CD14-positive monocyte (primary cell): ENCODE measurements at regions not wholly inside any gene's neighbourhood (a gene's known extent, or its start where the extent isn't known, plus 50 kb on each side); places are given as distances from the start of the nearest gene placed in this dataset.

Experiments
- DNase-seq, 3 donors: peaks; one replicate each; pipeline ENCODE4 v3.0.0-alpha.2; 2011 to 2022
- H2AFZ ChIP-seq: 2 replicates; pipeline ENCODE4 v1.6.0; 2012; ENCODE audit warnings: mild to moderate bottlenecking, low read depth, low read length, inconsistent platforms; ENCODE audit not compliant: insufficient read depth, poor library complexity, severe bottlenecking
- H3K27ac ChIP-seq, 2 donors: 1 replicate in 1 of 2; 2 replicates in 1 of 2; pipeline ENCODE4 v1.5.1; 2012 to 2013; ENCODE audit warnings: low read length in 2 of 2, control low read depth in 1 of 2, inconsistent platforms in 1 of 2, low read depth in 1 of 2, mild to moderate bottlenecking in 1 of 2
- H3K27me3 ChIP-seq, 2 donors: one replicate each; pipeline versions ENCODE4 v1.6.0 to v1.6.1; 2011 to 2013; ENCODE audit warnings: low read length in 2 of 2; ENCODE audit not compliant: control insufficient read depth in 2 of 2, insufficient read depth in 2 of 2
- H3K36me3 ChIP-seq, 2 donors: replicated peaks in 1 of 2; 1 replicate in 1 of 2; 2 replicates in 1 of 2; pipeline versions ENCODE4 v1.5.1 to v1.6.1; 2012 to 2013; ENCODE audit warnings: low read length in 2 of 2, control low read depth in 1 of 2, inconsistent platforms in 1 of 2, mild to moderate bottlenecking in 1 of 2; ENCODE audit not compliant: insufficient read depth in 2 of 2, control insufficient read depth in 1 of 2
- H3K4me1 ChIP-seq, 2 donors: 1 replicate in 1 of 2; 2 replicates in 1 of 2; pipeline versions ENCODE4 v1.5.1 to v1.6.1; 2012 to 2013; ENCODE audit warnings: low read length in 2 of 2, control low read depth in 1 of 2, inconsistent platforms in 1 of 2, mild to moderate bottlenecking in 1 of 2, moderate library complexity in 1 of 2; ENCODE audit not compliant: insufficient read depth in 2 of 2, control insufficient read depth in 1 of 2
- H3K4me2 ChIP-seq: replicated peaks from 2 replicates; pipeline ENCODE3; 2012; ENCODE audit warnings: low read length, moderate library complexity, mild to moderate bottlenecking; ENCODE audit not compliant: poor library complexity, severe bottlenecking; ENCODE audit errors: extremely low read depth
- H3K4me3 ChIP-seq, 3 experiments: fragments of 200-600 bp in 1 of 3; sonication (generic) in 1 of 3; replicated peaks in 1 of 3; 1 replicate in 2 of 3; 2 replicates in 1 of 3; pipeline ENCODE4 v1.5.1; 2011 to 2013; ENCODE audit warnings: low read length in 3 of 3, mild to moderate bottlenecking in 3 of 3, control low read depth in 2 of 3, low read depth in 2 of 3, inconsistent platforms in 1 of 3, moderate library complexity in 1 of 3
- H3K79me2 ChIP-seq: 2 replicates; pipeline ENCODE4 v1.6.0; 2012; ENCODE audit warnings: mild to moderate bottlenecking, control low read depth, inconsistent platforms, low read length, moderate library complexity; ENCODE audit not compliant: insufficient read depth
- H3K9ac ChIP-seq: 2 replicates; pipeline ENCODE4 v1.6.0; 2017; ENCODE audit warnings: low read length, mild to moderate bottlenecking; ENCODE audit not compliant: insufficient read depth, poor library complexity, severe bottlenecking
- H3K9me3 ChIP-seq, 2 donors: replicated peaks in 1 of 2; 1 replicate in 1 of 2; 2 replicates in 1 of 2; pipeline versions ENCODE4 v1.5.1 to v1.6.1; 2012 to 2013; ENCODE audit warnings: low read length in 2 of 2, control low read depth in 1 of 2; ENCODE audit not compliant: control insufficient read depth in 1 of 2, insufficient read depth in 1 of 2
- H4K20me1 ChIP-seq: 2 replicates; pipeline ENCODE4 v1.6.0; 2012; ENCODE audit warnings: mild to moderate bottlenecking, low read length, control low read depth, moderate library complexity; ENCODE audit not compliant: insufficient read depth
- H3K27ac Mint-ChIP-seq, 7 donors: one replicate each; pipeline ENCODE4 v1.8.0; 2020; ENCODE audit warnings: mild to moderate bottlenecking in 7 of 7, mixed read lengths in 7 of 7, moderate library complexity in 6 of 7, inconsistent platforms in 2 of 7
- H3K27me3 Mint-ChIP-seq, 3 donors: one replicate each; pipeline ENCODE4 v1.8.0; 2021 to 2022; ENCODE audit warnings: low read depth in 3 of 3, mild to moderate bottlenecking in 3 of 3, mixed read lengths in 3 of 3, moderate library complexity in 3 of 3, inconsistent platforms in 1 of 3
- H3K36me3 Mint-ChIP-seq, 2 donors: one replicate each; pipeline ENCODE4 v1.8.0; 2020; ENCODE audit warnings: mixed read lengths in 2 of 2, inconsistent platforms in 1 of 2, mild to moderate bottlenecking in 1 of 2
- H3K4me1 Mint-ChIP-seq: one replicate; pipeline ENCODE4 v1.8.0; 2020; ENCODE audit warnings: mild to moderate bottlenecking, mixed read lengths
- H3K4me3 Mint-ChIP-seq, 2 donors: one replicate each; pipeline ENCODE4 v1.8.0; 2020; ENCODE audit warnings: mild to moderate bottlenecking in 2 of 2, mixed read lengths in 2 of 2, moderate library complexity in 1 of 2
- H3K9me3 Mint-ChIP-seq, 7 donors: one replicate each; pipeline ENCODE4 v1.8.0; 2020 to 2022; ENCODE audit warnings: mixed read lengths in 7 of 7, mild to moderate bottlenecking in 6 of 7, moderate library complexity in 6 of 7, inconsistent platforms in 2 of 7
- CTCF ChIP-seq: fragments of 200-600 bp; IDR thresholded peaks from one replicate; pipeline ENCODE4 v1.8.0; 2022; ENCODE audit warnings: antibody characterized with exemption, mild to moderate bottlenecking
- WGBS: methylation state at CpG from one replicate; pipeline ENCODE4 v1.1.5; 2013; ENCODE audit warnings: missing lambda C conversion rate; ENCODE audit not compliant: insufficient coverage; 5-methylcytosine and 5-hydroxymethylcytosine counted together
- intact Hi-C, 2 donors: fragments of 100-400 bp; cut with micrococcal nuclease; formaldehyde crosslinking; loops; one replicate each; pipeline versions ENCODE4 v1.15.0 to v1.15.1; 2023

DNA sequence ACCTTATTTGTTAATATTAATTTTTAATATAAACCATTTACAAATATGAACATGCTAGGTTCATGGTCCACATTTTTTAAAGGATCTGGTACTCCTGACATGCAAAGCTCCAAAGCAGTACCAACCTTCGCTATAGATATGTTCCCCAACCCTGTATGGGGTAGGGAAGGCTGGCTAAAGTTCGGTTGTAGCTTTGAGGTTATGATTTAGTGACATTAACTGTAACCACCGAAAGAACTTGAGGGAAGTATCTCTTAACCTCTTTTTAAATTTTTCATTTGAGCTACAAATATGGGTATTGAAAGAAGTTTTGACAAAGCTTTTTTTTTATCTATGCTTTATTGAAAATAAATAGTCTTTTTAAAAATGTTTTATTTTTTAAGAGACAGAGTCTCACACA is 115.5 kb downstream of the DYRK2 start:
- Histone ChIP-seq H2AFZ (no peak overlapping the region), H3K4me1 (no peaks in the 10 kb centered on the region), H3K36me3 (no peaks in the 10 kb centered on the region), H3K79me2 (no peaks in the 10 kb centered on the region), H3K9me3 (no peaks in the 10 kb centered on the region), H3K4me3 (no peak overlapping the region), H3K27me3 (no peaks in the 10 kb centered on the region), H3K27ac (no peak overlapping the region), H4K20me1 (no peaks in the 10 kb centered on the region), H3K9ac (no peak overlapping the region), H3K4me2 (no peak overlapping the region)
- Mint-ChIP-seq H3K36me3 (no peaks in the 10 kb centered on the region), H3K27ac (no peak overlapping the region), H3K4me3 (no peak overlapping the region), H3K4me1 (no peaks in the 10 kb centered on the region), H3K9me3 (peaks cover 0 to 1% (median 0%) of the 10 kb centered on the region in 7 donors), H3K27me3 (no peaks in the 10 kb centered on the region)
- WGBS: no CpG with 5 or more reads among the region's 3 CpGs
- TF ChIP-seq CTCF: no peak
- no peak for DNase-seq
- intact Hi-C loops: no loop called here

DNA sequence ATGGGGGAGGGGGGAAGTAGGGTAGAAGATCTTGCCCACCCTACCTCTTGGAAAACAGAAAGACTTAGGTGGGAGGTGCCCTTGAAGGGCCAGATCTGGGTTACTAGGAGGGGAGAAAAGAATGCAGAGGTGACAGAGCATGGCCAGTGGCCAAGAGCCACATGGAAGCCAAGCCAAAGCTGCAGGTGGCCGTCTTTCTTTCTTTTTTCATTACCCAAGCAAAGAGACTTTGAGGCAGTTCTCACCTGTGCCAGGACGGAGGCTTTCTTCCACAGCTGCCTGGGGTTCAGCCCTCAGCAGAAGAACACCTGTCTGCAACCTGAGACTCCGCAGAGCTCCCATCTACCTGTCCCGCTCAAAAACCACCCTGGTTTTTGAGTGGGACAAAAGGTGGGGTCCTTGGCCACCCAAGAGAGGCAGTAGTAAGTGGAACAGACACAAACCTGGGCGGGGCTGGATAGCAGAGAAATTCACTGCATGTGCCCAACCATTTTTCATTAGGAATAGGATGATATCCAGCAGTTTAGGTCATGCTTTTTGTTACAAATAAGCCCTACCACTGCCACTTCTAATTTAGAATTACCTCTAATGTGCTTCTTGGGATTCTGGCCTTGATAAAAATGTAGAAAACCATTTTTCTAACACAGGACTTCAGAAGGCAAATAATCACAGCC is 116.5 kb downstream of the DYRK2 start:
- Histone ChIP-seq H3K4me3 (no peak overlapping the region), H3K27me3 (no peaks in the 10 kb centered on the region), H4K20me1 (no peaks in the 10 kb centered on the region), H2AFZ (no peak overlapping the region), H3K36me3 (no peaks in the 10 kb centered on the region), H3K9me3 (no peaks in the 10 kb centered on the region), H3K4me1 (no peaks in the 10 kb centered on the region), H3K79me2 (no peaks in the 10 kb centered on the region), H3K9ac (no peak overlapping the region), H3K27ac (no peak overlapping the region), H3K4me2 (no peak overlapping the region)
- 91% methylated on average over 4 of the region's 5 CpGs for WGBS
- peaks cover 0 to 3% (median 0%) of the 10 kb centered on the region in 7 donors for H3K9me3 Mint-ChIP-seq
- no peaks in the 10 kb centered on the region for H3K4me1 Mint-ChIP-seq
- H3K36me3 Mint-ChIP-seq: no peaks in the 10 kb centered on the region
- H3K27me3 Mint-ChIP-seq: no peaks in the 10 kb centered on the region
- TF ChIP-seq CTCF: no peak
- no peak overlapping the region for H3K27ac Mint-ChIP-seq
- intact Hi-C loops: no loop called here
- no peak overlapping the region for H3K4me3 Mint-ChIP-seq
- no peak for DNase-seq
